ENCODE measurements at regions not wholly inside any gene's neighbourhood (a gene's known extent, or its start where the extent isn't known, plus 50 kb on each side); places are given as distances from the start of the nearest gene placed in this dataset.

DNA sequence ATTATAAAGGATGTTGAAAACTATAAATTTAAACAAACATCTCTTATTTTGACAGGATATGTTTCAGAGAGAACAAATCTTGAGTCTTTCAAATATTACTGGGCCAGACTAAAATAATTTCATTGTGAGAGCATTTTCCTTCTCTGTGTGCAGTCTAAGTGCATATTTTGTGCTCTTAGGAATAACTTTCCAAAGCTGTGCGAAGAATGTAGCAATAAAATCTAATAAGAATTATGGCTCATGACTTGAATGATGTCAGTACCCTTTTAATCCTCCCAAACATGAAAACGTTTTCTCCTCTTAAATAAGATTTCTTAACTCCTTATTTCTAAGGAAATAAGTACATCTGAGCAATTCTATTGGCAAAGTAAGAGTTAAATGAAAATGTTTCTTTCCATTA lies 76.2 kb upstream of the EFEMP1 start:
- TF ChIP-seq CTCF (optimal IDR thresholded peaks at IDR 0.05 in 1 of 3, IDR thresholded peaks at IDR 0.05 in 1 of 3, conservative IDR thresholded peaks at IDR 0.05 in 1 of 3; ENCODE audit: extremely low read depth in 1 of 3, insufficient read depth in 2 of 3, low read length in 3 of 3) (no peak), EZH2 (IDR thresholded peaks at IDR 0.05; ENCODE audit: low read length) (no peak)
